ENCODE measurements at regions not wholly inside any gene's neighbourhood (a gene's known extent, or its start where the extent isn't known, plus 50 kb on each side); places are given as distances from the start of the nearest gene placed in this dataset.

DNA sequence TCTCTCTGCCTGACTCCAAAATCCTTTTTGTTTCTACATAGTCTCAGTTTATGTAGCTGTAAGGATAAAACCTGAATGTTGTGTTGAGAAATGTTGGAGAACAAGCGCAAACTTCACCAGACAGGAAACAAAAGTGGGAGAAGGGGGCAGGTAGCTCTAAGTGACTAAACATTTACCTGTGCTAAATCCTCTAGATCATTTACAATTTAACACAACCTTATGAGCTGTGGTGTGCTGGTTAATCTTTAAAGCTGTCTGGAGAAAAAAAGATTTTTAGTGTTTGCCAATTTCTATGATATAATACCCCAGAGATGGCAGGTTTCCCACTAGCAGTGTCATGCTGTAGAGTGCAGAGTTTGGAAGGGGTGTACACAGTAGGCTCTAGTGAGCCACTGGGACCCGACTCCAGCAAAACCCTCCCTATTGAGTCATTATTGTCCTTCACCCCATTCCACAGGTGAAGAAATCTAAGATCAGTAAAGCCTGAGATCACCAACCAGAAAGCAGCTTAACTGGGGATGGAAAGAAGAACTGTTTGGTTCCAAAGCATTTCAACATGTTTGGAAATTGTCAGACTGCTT is 992.0 kb downstream of the DCDC2C start:
- peaks cover 0 to 19% (median 8%) of the 10 kb centered on the region in 8 donors for H3K9me3 Mint-ChIP-seq
- no peak for DNase-seq
- intact Hi-C loops (cut with micrococcal nuclease): no loop called here
- H3K36me3 ChIP-seq (ENCODE audit: insufficient read depth, low read length): no peaks in the 10 kb centered on the region
- no peaks in the 10 kb centered on the region for H3K9me3 ChIP-seq (ENCODE audit: control insufficient read depth in 1 of 2, low read length in 2 of 2)
- CTCF ChIA-PET (ENCODE audit: partially characterized antibody): no interaction called here
- H3K4me1 Mint-ChIP-seq: no peaks in the 10 kb centered on the region
- no peaks in the 10 kb centered on the region for H3K27me3 Mint-ChIP-seq
- no peak overlapping the region for H3K27ac Mint-ChIP-seq
- POLR2A ChIA-PET (ENCODE audit: partially characterized antibody): no interaction called here
- no peak overlapping the region for H3K4me3 ChIP-seq (ENCODE audit: low read length in 2 of 2)
- no peak overlapping the region for H3K4me3 Mint-ChIP-seq
- H3K27me3 ChIP-seq (ENCODE audit: insufficient read depth, low read length): no peaks in the 10 kb centered on the region
- no peaks in the 10 kb centered on the region for H3K4me1 ChIP-seq (ENCODE audit: insufficient read depth, low read length)
- H3K27ac ChIP-seq (ENCODE audit: low read depth, low read length): no peak overlapping the region
- no peaks in the 10 kb centered on the region for H3K36me3 Mint-ChIP-seq

DNA sequence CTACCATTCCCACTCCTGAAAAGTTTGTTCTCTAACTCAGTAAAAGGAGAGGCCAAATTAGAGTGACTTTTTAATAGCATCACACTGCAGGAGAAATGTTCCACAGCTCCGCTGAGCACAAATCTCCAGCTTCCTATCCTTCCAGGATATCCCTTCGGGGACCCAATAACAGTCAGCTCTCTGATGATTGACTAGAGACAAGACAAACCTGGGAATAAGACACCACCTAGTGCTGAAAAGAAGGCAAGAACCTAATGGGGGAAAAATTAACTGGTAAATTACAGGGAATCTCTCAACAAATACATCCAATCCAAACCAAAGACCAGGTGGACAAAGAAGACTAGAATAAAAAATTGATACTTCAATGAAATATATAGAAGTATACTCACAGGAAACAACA is 977.1 kb upstream of the SOX11 start:
- no peak for DNase-seq
- Mint-ChIP-seq H3K4me1 (no peaks in the 10 kb centered on the region), H3K27ac (no peak overlapping the region), H3K27me3 (no peaks in the 10 kb centered on the region), H3K9me3 (peaks cover 3 to 32% (median 13%) of the 10 kb centered on the region in 8 donors), H3K36me3 (no peaks in the 10 kb centered on the region), H3K4me3 (no peak overlapping the region)
- intact Hi-C loops (cut with micrococcal nuclease): no loop called here
- CTCF ChIA-PET (ENCODE audit: partially characterized antibody): no interaction called here
- Histone ChIP-seq H3K27ac (ENCODE audit: low read depth, low read length) (no peak overlapping the region), H3K4me1 (ENCODE audit: insufficient read depth, low read length) (no peaks in the 10 kb centered on the region), H3K4me3 (ENCODE audit: low read length in 2 of 2) (no peak overlapping the region), H3K27me3 (ENCODE audit: insufficient read depth, low read length) (no peaks in the 10 kb centered on the region), H3K36me3 (ENCODE audit: insufficient read depth, low read length) (no peaks in the 10 kb centered on the region), H3K9me3 (ENCODE audit: control insufficient read depth in 1 of 2, low read length in 2 of 2) (no peaks in the 10 kb centered on the region)
- POLR2A ChIA-PET (ENCODE audit: partially characterized antibody): no interaction called here

DNA sequence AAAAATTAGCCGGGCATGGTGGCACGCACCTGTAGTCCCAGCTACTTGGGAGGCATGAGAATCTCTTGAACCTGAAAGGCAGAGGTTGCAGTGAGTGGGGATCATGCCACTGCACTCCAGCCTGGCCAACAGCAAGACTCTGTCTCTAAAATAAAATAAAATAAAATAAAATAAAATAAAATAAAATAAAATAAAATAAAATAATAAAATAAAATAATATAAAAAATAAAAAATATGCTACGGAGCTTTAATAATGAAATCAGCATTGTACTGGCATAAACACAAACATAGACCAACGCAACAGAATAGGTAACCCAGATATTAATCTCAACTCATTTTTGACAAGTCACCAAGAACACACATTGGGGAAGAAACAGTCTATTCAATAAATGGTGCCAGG is 973.4 kb upstream of the SOX11 start:
- POLR2A ChIA-PET (ENCODE audit: partially characterized antibody): no interaction called here
- Histone ChIP-seq H3K27me3 (ENCODE audit: insufficient read depth, low read length) (no peaks in the 10 kb centered on the region), H3K9me3 (ENCODE audit: control insufficient read depth in 1 of 2, low read length in 2 of 2) (no peaks in the 10 kb centered on the region)

DNA sequence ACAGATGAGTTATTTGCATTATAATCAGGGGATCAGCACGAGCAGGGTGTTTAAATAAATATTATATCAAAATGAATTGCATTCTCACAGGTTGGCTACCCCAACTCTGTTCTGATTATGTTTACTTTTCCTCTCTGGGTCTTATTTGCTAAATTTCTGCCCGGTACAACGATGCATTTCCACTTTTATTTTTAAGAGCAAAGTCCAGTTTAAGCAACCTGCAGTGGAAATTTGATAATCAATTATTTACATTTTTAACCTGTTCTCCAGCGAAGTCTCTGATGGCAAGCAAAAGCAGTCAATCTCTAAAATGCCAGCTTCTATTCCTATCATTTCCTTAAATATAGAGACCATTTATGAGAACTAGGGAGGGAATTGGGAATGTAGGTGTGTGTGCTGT is 966.6 kb upstream of the SOX11 start:
- no peaks in the 10 kb centered on the region for H3K9me3 ChIP-seq (ENCODE audit: control insufficient read depth in 1 of 2, low read length in 2 of 2)
- no peak for DNase-seq
- Mint-ChIP-seq H3K4me1 (no peaks in the 10 kb centered on the region), H3K27me3 (no peaks in the 10 kb centered on the region), H3K36me3 (no peaks in the 10 kb centered on the region), H3K4me3 (no peak overlapping the region), H3K27ac (no peak overlapping the region), H3K9me3 (peaks cover 0 to 16% (median 8%) of the 10 kb centered on the region in 8 donors)
- CTCF ChIA-PET (ENCODE audit: partially characterized antibody): no interaction called here
- no peak overlapping the region for H3K4me3 ChIP-seq (ENCODE audit: low read length in 2 of 2)
- no peaks in the 10 kb centered on the region for H3K27me3 ChIP-seq (ENCODE audit: insufficient read depth, low read length)
- H3K36me3 ChIP-seq (ENCODE audit: insufficient read depth, low read length): no peaks in the 10 kb centered on the region
- no peaks in the 10 kb centered on the region for H3K4me1 ChIP-seq (ENCODE audit: insufficient read depth, low read length)
- intact Hi-C loops (cut with micrococcal nuclease): no loop called here
- POLR2A ChIA-PET (ENCODE audit: partially characterized antibody): no interaction called here
- H3K27ac ChIP-seq (ENCODE audit: low read depth, low read length): no peak overlapping the region

More for the DNA sequence above, 973.4 kb upstream of the SOX11 start:
- Histone ChIP-seq H3K4me3 (ENCODE audit: low read length in 2 of 2) (no peak overlapping the region), H3K4me1 (ENCODE audit: insufficient read depth, low read length) (no peaks in the 10 kb centered on the region), H3K27ac (ENCODE audit: low read depth, low read length) (no peak overlapping the region), H3K36me3 (ENCODE audit: insufficient read depth, low read length) (no peaks in the 10 kb centered on the region)
- Mint-ChIP-seq H3K27me3 (no peaks in the 10 kb centered on the region), H3K4me1 (no peaks in the 10 kb centered on the region), H3K36me3 (no peaks in the 10 kb centered on the region), H3K4me3 (no peak overlapping the region), H3K9me3 (peaks cover 3 to 33% (median 9%) of the 10 kb centered on the region in 8 donors), H3K27ac (no peak overlapping the region)
- intact Hi-C loops (cut with micrococcal nuclease): no loop called here
- CTCF ChIA-PET (ENCODE audit: partially characterized antibody): no interaction called here
- DNase-seq: no peak

DNA sequence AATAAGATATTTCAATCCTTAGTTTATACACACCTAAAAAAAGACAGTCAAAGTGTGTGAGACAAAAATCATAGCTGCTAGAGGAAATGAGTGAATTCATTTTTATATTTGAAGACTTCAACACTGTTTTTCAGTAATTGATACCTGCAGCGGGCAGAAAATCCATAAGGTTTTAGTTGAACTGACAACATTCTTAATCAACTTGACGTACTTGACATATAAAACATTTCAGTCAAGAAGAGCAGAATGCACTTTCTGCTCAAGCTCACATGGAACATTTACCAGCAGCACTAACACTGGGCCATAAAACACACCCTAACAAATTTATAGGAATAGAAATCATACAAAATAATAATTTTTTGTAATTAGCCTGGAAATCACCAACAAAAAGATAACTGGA is 959.6 kb upstream of the SOX11 start:
- ChIA-PET CTCF (ENCODE audit: partially characterized antibody) (interaction anchor here (1.6 kb wide), 1 partner anchor 9 kb away, joined by 5 read pairs; no protein-coding TSS in a partner anchor), POLR2A (ENCODE audit: partially characterized antibody) (no interaction called here)
- Mint-ChIP-seq H3K9me3 (peaks cover 0 to 13% (median 4%) of the 10 kb centered on the region in 8 donors), H3K36me3 (no peaks in the 10 kb centered on the region), H3K4me1 (no peaks in the 10 kb centered on the region), H3K27me3 (no peaks in the 10 kb centered on the region), H3K4me3 (no peak overlapping the region), H3K27ac (no peak overlapping the region)
- Histone ChIP-seq H3K4me1 (ENCODE audit: insufficient read depth, low read length) (no peaks in the 10 kb centered on the region), H3K36me3 (ENCODE audit: insufficient read depth, low read length) (no peaks in the 10 kb centered on the region), H3K9me3 (ENCODE audit: control insufficient read depth in 1 of 2, low read length in 2 of 2) (no peaks in the 10 kb centered on the region), H3K27me3 (ENCODE audit: insufficient read depth, low read length) (no peaks in the 10 kb centered on the region), H3K27ac (ENCODE audit: low read depth, low read length) (no peak overlapping the region), H3K4me3 (ENCODE audit: low read length in 2 of 2) (no peak overlapping the region)
- no peak for DNase-seq
- intact Hi-C loops (cut with micrococcal nuclease): no loop called here

DNA sequence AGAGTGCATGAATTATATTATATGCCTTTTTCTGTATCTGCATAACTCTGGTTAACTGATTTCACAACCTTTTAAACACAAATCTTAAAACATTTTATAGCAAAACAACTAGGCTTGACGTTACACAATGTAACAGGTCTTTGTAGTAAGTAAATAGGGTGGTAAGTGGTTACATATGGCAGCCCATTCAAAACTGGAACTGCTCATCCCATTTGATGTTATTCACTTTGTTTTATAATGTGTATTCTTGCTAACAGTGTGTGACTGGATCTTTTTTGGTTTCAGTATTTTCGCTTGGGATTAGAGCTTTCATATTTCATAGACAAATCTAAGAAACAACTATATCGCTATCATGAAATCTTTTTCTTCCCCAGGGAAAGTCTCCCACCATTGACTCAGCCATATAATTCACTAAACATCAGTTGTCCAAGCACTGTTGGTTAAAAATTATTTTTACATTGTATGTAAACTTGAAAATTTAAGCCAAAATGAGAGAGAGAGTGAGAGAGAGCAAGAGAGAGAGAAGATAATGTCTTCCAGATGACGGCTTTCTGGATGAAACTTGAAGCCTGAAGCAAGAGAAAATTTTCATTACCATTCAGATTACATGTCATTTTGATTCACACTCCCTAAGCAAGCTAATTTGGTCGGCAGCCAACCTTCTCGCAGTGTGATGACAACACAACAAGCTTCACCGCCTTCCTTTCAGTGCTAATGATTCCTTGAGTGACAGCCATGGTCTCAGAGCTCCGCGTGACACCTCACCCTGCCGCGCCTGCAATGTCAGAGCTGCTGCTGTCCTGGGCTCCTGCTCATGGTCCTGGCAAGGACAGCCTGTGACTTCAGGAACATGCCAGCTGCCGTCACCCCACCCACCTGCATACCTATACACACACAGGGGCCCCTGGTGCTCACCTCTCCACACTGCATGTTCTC is 946.9 kb upstream of the SOX11 start:
- Mint-ChIP-seq H3K9me3 (peaks cover 0 to 22% (median 4%) of the 10 kb centered on the region in 8 donors), H3K4me3 (no peak overlapping the region), H3K27me3 (no peaks in the 10 kb centered on the region), H3K27ac (no peak overlapping the region), H3K36me3 (no peaks in the 10 kb centered on the region), H3K4me1 (no peaks in the 10 kb centered on the region)
- Histone ChIP-seq H3K27me3 (ENCODE audit: insufficient read depth, low read length) (no peaks in the 10 kb centered on the region), H3K4me1 (ENCODE audit: insufficient read depth, low read length) (no peaks in the 10 kb centered on the region), H3K9me3 (ENCODE audit: control insufficient read depth in 1 of 2, low read length in 2 of 2) (no peaks in the 10 kb centered on the region), H3K4me3 (ENCODE audit: low read length in 2 of 2) (no peak overlapping the region), H3K36me3 (ENCODE audit: insufficient read depth, low read length) (no peaks in the 10 kb centered on the region), H3K27ac (ENCODE audit: low read depth, low read length) (no peak overlapping the region)
- DNase-seq: peak in 1 of 5 donors; percentile 33
- intact Hi-C loops (cut with micrococcal nuclease): no loop called here
- CTCF ChIA-PET (ENCODE audit: partially characterized antibody): no interaction called here
- POLR2A ChIA-PET (ENCODE audit: partially characterized antibody): no interaction called here

DNA sequence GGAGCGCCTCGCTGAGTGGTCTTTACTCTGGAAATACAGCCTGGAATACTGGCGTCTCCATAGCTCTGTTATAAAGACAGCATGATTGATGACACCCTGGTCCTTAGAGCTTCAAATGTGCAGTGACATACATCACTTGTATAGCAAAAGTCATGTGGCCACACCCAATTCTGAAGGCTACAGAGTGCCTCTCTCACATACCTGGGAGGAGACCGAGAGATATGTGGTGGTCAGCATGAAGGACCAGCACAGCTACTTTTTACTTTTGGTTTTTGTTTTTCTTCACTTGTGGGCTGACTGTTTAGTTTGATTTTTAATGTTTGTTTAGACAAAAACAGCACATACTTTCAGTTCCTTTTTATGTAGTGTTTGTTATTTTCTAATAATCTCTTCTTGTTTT is 938.5 kb upstream of the SOX11 start:
- no peaks in the 10 kb centered on the region for H3K4me1 ChIP-seq (ENCODE audit: insufficient read depth, low read length)
- intact Hi-C loops (cut with micrococcal nuclease): no loop called here
- ChIA-PET CTCF (ENCODE audit: partially characterized antibody) (no interaction called here), POLR2A (ENCODE audit: partially characterized antibody) (no interaction called here)
- Mint-ChIP-seq H3K27me3 (no peaks in the 10 kb centered on the region), H3K27ac (no peak overlapping the region), H3K4me3 (no peak overlapping the region), H3K36me3 (no peaks in the 10 kb centered on the region), H3K4me1 (no peaks in the 10 kb centered on the region), H3K9me3 (peaks cover 2 to 15% (median 5%) of the 10 kb centered on the region in 8 donors)
- H3K9me3 ChIP-seq (ENCODE audit: control insufficient read depth in 1 of 2, low read length in 2 of 2): no peaks in the 10 kb centered on the region
- H3K36me3 ChIP-seq (ENCODE audit: insufficient read depth, low read length): no peaks in the 10 kb centered on the region
- H3K27ac ChIP-seq (ENCODE audit: low read depth, low read length): no peak overlapping the region
- no peak overlapping the region for H3K4me3 ChIP-seq (ENCODE audit: low read length in 2 of 2)
- no peaks in the 10 kb centered on the region for H3K27me3 ChIP-seq (ENCODE audit: insufficient read depth, low read length)
- DNase-seq: no peak

All from CD4-positive, alpha-beta memory T cell (primary cell).